ENCODE measurements at regions not wholly inside any gene's neighbourhood (a gene's known extent, or its start where the extent isn't known, plus 50 kb on each side); places are given as distances from the start of the nearest gene placed in this dataset.

DNA sequence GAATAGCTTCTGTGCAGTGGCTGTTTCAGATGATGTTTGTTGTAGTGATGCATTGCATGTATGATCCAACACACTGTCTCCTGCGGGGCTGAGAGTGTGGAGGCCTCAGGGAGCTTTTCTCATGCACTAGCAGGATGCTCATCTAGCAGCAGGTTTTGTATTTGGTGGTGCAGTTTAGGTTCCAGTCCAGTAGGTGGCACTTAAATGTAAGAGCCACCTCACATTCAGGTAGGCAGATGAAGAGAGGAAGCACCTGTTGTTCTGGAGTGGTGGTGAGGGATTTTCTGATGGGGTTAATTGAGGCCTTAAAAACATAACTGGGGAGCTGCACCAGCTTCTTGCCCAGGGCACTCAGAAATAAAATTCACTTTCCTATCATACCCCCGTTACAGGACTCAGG, 300.9 kb downstream of the SPIN4 start:
- ChIA-PET CTCF (interaction anchor here (0.6 kb wide), 1 partner anchor 728 kb away, joined by 3 read pairs; no protein-coding TSS in a partner anchor), POLR2A (ENCODE audit: low non-redundant PET) (no interaction called here)
- H3K4me1 ChIP-seq (ENCODE audit: insufficient read depth, low read length, poor library complexity, severe bottlenecking) = no peaks in the 10 kb centered on the region
- no peak overlapping the region for H3K27ac ChIP-seq (ENCODE audit: low read depth, low read length, poor library complexity, severe bottlenecking)
- no peaks in the 10 kb centered on the region for H3K36me3 ChIP-seq (ENCODE audit: insufficient read depth, low read length, poor library complexity, severe bottlenecking)
- intact Hi-C loops (cut with micrococcal nuclease; ENCODE audit: unreplicated experiment) = no loop called here
- TF ChIP-seq, protein P1, sequence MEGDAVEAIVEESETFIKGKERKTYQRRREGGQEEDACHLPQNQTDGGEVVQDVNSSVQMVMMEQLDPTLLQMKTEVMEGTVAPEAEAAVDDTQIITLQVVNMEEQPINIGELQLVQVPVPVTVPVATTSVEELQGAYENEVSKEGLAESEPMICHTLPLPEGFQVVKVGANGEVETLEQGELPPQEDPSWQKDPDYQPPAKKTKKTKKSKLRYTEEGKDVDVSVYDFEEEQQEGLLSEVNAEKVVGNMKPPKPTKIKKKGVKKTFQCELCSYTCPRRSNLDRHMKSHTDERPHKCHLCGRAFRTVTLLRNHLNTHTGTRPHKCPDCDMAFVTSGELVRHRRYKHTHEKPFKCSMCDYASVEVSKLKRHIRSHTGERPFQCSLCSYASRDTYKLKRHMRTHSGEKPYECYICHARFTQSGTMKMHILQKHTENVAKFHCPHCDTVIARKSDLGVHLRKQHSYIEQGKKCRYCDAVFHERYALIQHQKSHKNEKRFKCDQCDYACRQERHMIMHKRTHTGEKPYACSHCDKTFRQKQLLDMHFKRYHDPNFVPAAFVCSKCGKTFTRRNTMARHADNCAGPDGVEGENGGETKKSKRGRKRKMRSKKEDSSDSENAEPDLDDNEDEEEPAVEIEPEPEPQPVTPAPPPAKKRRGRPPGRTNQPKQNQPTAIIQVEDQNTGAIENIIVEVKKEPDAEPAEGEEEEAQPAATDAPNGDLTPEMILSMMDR (conservative IDR thresholded peaks at IDR 0.05; ENCODE audit: low read depth, low read length) = no peak
- no peak for TF ChIP-seq EZH2 (IDR thresholded peaks at IDR 0.05; ENCODE audit: borderline replicate concordance, low read depth, low read length, poor library complexity, severe bottlenecking)
- peaks cover 9% of the 10 kb centered on the region for H3K9me3 ChIP-seq (ENCODE audit: low read depth, low read length, poor library complexity, severe bottlenecking)
- H3K27me3 ChIP-seq (replicated peaks; ENCODE audit: insufficient read depth, low read depth, low read length, poor library complexity) = no peaks in the 10 kb centered on the region
- BruUV-seq (replicated peaks) = no TSS peak
- no peak for DNase-seq (ENCODE audit: low spot score)
- H3K4me3 ChIP-seq (ENCODE audit: low read depth, low read length, poor library complexity, severe bottlenecking) = no peak overlapping the region

DNA sequence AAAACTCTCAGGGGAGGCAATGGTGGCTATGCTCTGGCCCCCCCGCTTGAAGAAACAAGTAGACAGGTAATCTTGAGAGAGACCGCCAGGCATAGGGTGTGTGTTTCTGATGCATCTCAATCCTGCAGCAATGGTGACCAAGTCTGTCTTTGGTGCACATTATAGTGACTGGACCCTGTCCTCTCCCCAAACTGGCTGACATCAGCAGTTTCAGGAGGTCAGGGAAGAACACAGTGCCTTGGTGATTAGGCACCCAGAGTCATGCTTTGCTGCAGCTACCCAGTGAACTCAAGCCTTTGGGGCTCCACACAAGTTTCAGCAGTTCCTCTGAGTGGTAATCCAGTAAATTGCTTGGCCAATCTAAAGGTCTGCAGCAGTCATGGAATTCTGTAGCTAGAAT, 318.3 kb downstream of the SPIN4 start:
- Histone ChIP-seq H3K9me3 (ENCODE audit: low read depth, low read length, poor library complexity, severe bottlenecking) (peaks cover 47% of the 10 kb centered on the region), H3K27ac (ENCODE audit: low read depth, low read length, poor library complexity, severe bottlenecking) (no peak overlapping the region), H3K36me3 (ENCODE audit: insufficient read depth, low read length, poor library complexity, severe bottlenecking) (no peaks in the 10 kb centered on the region), H3K27me3 (replicated peaks; ENCODE audit: insufficient read depth, low read depth, low read length, poor library complexity) (no peaks in the 10 kb centered on the region), H3K4me3 (ENCODE audit: low read depth, low read length, poor library complexity, severe bottlenecking) (no peak overlapping the region), H3K4me1 (ENCODE audit: insufficient read depth, low read length, poor library complexity, severe bottlenecking) (no peaks in the 10 kb centered on the region)
- TF ChIP-seq, protein P1 (conservative IDR thresholded peaks at IDR 0.05; ENCODE audit: low read depth, low read length) = no peak
- intact Hi-C loops (cut with micrococcal nuclease; ENCODE audit: unreplicated experiment) = no loop called here
- no peak for DNase-seq (ENCODE audit: low spot score)
- ChIA-PET POLR2A (ENCODE audit: low non-redundant PET) (no interaction called here), CTCF (no interaction called here)
- BruUV-seq (replicated peaks) = no TSS peak

DNA sequence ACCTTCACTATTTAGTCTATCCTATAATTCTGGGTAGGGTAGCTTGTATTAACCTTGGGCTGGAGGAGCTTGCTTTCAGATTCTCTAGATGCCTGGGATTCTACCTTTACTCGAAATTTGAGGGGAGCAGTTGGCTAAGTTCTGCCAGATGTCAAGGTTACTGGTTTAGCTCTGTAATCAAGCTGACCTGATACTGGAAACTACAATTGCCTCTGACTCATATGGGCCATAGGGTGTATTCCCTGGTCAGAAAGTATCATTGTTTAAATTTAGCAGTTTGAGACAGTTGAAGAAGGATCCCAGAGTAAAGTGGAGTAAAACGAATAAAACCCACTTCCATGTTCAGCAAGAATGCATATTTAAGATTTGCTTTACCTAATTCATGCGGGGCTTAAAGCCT, 337.6 kb downstream of the SPIN4 start:
- BruUV-seq (replicated peaks) = no TSS peak
- CTCF ChIA-PET = no interaction called here
- POLR2A ChIA-PET (ENCODE audit: low non-redundant PET) = no interaction called here

More for the DNA sequence above, 337.6 kb downstream of the SPIN4 start:
- Histone ChIP-seq H3K4me3 (ENCODE audit: low read depth, low read length, poor library complexity, severe bottlenecking) (no peak overlapping the region), H3K27me3 (replicated peaks; ENCODE audit: insufficient read depth, low read depth, low read length, poor library complexity) (no peaks in the 10 kb centered on the region), H3K36me3 (ENCODE audit: insufficient read depth, low read length, poor library complexity, severe bottlenecking) (no peaks in the 10 kb centered on the region), H3K9me3 (ENCODE audit: low read depth, low read length, poor library complexity, severe bottlenecking) (peaks cover 21% of the 10 kb centered on the region), H3K4me1 (ENCODE audit: insufficient read depth, low read length, poor library complexity, severe bottlenecking) (no peaks in the 10 kb centered on the region), H3K27ac (ENCODE audit: low read depth, low read length, poor library complexity, severe bottlenecking) (no peak overlapping the region)
- no peak for DNase-seq (ENCODE audit: low spot score)
- no peak for TF ChIP-seq EZH2 (IDR thresholded peaks at IDR 0.05; ENCODE audit: borderline replicate concordance, low read depth, low read length, poor library complexity, severe bottlenecking)
- TF ChIP-seq, protein P1 (conservative IDR thresholded peaks at IDR 0.05; ENCODE audit: low read depth, low read length) = no peak
- intact Hi-C loops (cut with micrococcal nuclease; ENCODE audit: unreplicated experiment) = no loop called here
